GM12878 (cell line): ENCODE measurements at regions not wholly inside any gene's neighbourhood (a gene's known extent, or its start where the extent isn't known, plus 50 kb on each side); places are given as distances from the start of the nearest gene placed in this dataset.

ENCODE experiments used
- ATAC-seq: fragments of 200-7000 bp; cut with Tn5 transposase; 3 replicates; pipeline ENCODE4 v1.9.1; 2020; ENCODE audit warnings: mild to moderate bottlenecking, moderate library complexity
- BruUV-seq: library from RNA; stranded (reverse); fragments of 400-500 nt; replicated peaks from 2 replicates; lab custom pipeline; 2021; lab: Mats Ljungman, UMichigan
- CTCF ChIA-PET: fragments of 300-600 bp; sonication (Branson Sonifier 250); formaldehyde crosslinking; extraction: SDS; loops from one replicate; lab custom pipeline; 2021; ENCODE audit warnings: inconsistent platforms; lab: Yijun Ruan, JAX
- POLR2A ChIA-PET: fragments of 350-600 bp; formaldehyde crosslinking; extraction: SDS; loops from one replicate; lab custom pipeline; 2021; ENCODE audit warnings: inconsistent platforms; lab: Charles Lee
- RAD21 ChIA-PET: fragments of 300-600 bp; sonication (Branson Sonifier 250); formaldehyde crosslinking; loops from one replicate; lab custom pipeline; 2023; ENCODE audit warnings: antibody characterized with exemption; ENCODE audit not compliant: unreplicated experiment; lab: Charles Lee
- SMC1A ChIA-PET: fragments of 300-600 bp; sonication (Branson Sonifier 250); formaldehyde crosslinking; loops from one replicate; lab custom pipeline; 2023; ENCODE audit not compliant: unreplicated experiment, uncharacterized antibody; lab: Charles Lee
- DNase-seq: peaks from one replicate; pipeline ENCODE4 v3.0.0-alpha.2; 2011; ENCODE audit warnings: low read depth, low spot score
- FAIRE-seq: peaks from 3 replicates; lab custom pipeline; 2011; peaks lifted over from hg19 to GRCh38; lab: Jason Lieb, UNC
- H2AFZ ChIP-seq: 2 replicates; pipeline ENCODE4 v1.6.0; 2011; ENCODE audit warnings: low read depth, low read length, control low read depth; ENCODE audit not compliant: control insufficient read depth
- H3K27ac ChIP-seq: 2 replicates; pipeline ENCODE4 v1.5.1; 2011; ENCODE audit warnings: control low read depth; ENCODE audit not compliant: control insufficient read depth, insufficient read depth
- H3K27me3 ChIP-seq, 2 experiments: replicated peaks in 1 of 2; 2 replicates each; pipeline versions ENCODE4 v1.6.0 to v1.6.1; 2011; ENCODE audit warnings: low read length in 1 of 2; ENCODE audit not compliant: control insufficient read depth in 2 of 2, insufficient read depth in 2 of 2
- H3K36me3 ChIP-seq, 2 experiments: 2 replicates each; pipeline ENCODE4 v1.5.1; 2011; ENCODE audit warnings: low read length in 1 of 2; ENCODE audit not compliant: control insufficient read depth in 2 of 2, insufficient read depth in 2 of 2
- H3K4me1 ChIP-seq: 2 replicates; pipeline ENCODE4 v1.6.1; 2011; ENCODE audit warnings: mild to moderate bottlenecking, low read length, moderate library complexity, mixed read lengths; ENCODE audit not compliant: control insufficient read depth, insufficient read depth
- H3K4me2 ChIP-seq: 2 replicates; pipeline ENCODE4 v1.6.0; 2011; ENCODE audit warnings: control low read depth; ENCODE audit not compliant: control insufficient read depth, insufficient read depth
- H3K4me3 ChIP-seq: fragments of 200-600 bp; sonication (generic); 2 replicates; pipeline ENCODE4 v1.5.1; 2016
- H3K79me2 ChIP-seq: 2 replicates; pipeline ENCODE4 v1.6.0; 2011; ENCODE audit warnings: low read length; ENCODE audit not compliant: control insufficient read depth, insufficient read depth
- H3K9ac ChIP-seq: 2 replicates; pipeline ENCODE4 v1.8.0; 2011; ENCODE audit warnings: low read length, control low read depth, mixed read lengths; ENCODE audit not compliant: control insufficient read depth, insufficient read depth
- H3K9me3 ChIP-seq: replicated peaks from 3 replicates; pipeline ENCODE4 v1.5.1; 2011; ENCODE audit warnings: mild to moderate bottlenecking, low read length; ENCODE audit not compliant: control insufficient read depth, insufficient read depth
- H4K20me1 ChIP-seq: 2 replicates; pipeline ENCODE4 v1.6.0; 2011; ENCODE audit not compliant: control insufficient read depth, insufficient read depth
- BCL3 ChIP-seq: IDR thresholded peaks from 2 replicates; pipeline ENCODE4 v1.6.1; 2011; ENCODE audit warnings: borderline replicate concordance, low read depth, mild to moderate bottlenecking, moderate library complexity, low read length; ENCODE audit not compliant: insufficient read depth, poor library complexity, severe bottlenecking
- IKZF2 ChIP-seq, 2 experiments: fragments of 450-650 bp; IDR thresholded peaks; 2 replicates each; pipeline ENCODE4 v1.6.1; 2017; ENCODE audit warnings: mild to moderate bottlenecking in 2 of 2, moderate library complexity in 2 of 2
- IRF3 ChIP-seq: fragments of 450-650 bp; IDR thresholded peaks from 2 replicates; pipeline ENCODE4 v1.6.1; 2014; ENCODE audit warnings: mild to moderate bottlenecking
- MEF2B ChIP-seq: fragments of 450-650 bp; IDR thresholded peaks from 2 replicates; pipeline ENCODE4 v1.6.1; 2018; ENCODE audit warnings: mild to moderate bottlenecking, moderate library complexity; ENCODE audit not compliant: partially characterized antibody, poor library complexity, severe bottlenecking
- NR2C2 ChIP-seq: IDR thresholded peaks from 2 replicates; pipeline ENCODE4 v1.6.1; 2011; ENCODE audit warnings: borderline replicate concordance, low read depth; ENCODE audit not compliant: control insufficient read depth, insufficient read length
- NRF1 ChIP-seq: conservative IDR thresholded peaks from 2 replicates; pipeline ENCODE4 v1.6.1; 2011; ENCODE audit warnings: mild to moderate bottlenecking, low read depth, low read length, improper control_type of control experiment
- POLR2A ChIP-seq: IDR thresholded peaks from 2 replicates; pipeline ENCODE4 v1.6.1; 2011; ENCODE audit warnings: low read depth, mild to moderate bottlenecking, low read length
- SIX5 ChIP-seq: IDR thresholded peaks from 2 replicates; pipeline ENCODE4 v1.6.1; 2011; ENCODE audit warnings: mild to moderate bottlenecking, low read depth, low read length, moderate library complexity; ENCODE audit not compliant: severe bottlenecking
- WGBS: methylation state at CpG from one replicate; pipeline ENCODE4 v1.1.6; 2016; ENCODE audit warnings: low lambda C conversion rate; ENCODE audit not compliant: insufficient replicate concordance, insufficient coverage; ENCODE audit errors: missing lambda C conversion rate; 5-methylcytosine and 5-hydroxymethylcytosine counted together
- in situ Hi-C: fragments of 300-500 bp; cut with MboI; formaldehyde crosslinking; loops from 9 replicates; pipeline ENCODE4 v1.14.3; 2018; ENCODE audit warnings: mixed read lengths
- intact Hi-C: fragments of 100-400 bp; cut with micrococcal nuclease; formaldehyde crosslinking; loops from one replicate; pipeline ENCODE4 v1.14.2; 2022; ENCODE audit not compliant: unreplicated experiment

GRCh38 chr2:204389856-204390255, 155.4 kb upstream of the PARD3B start:
- no peak overlapping the region for H3K9ac ChIP-seq
- no peak for ATAC-seq
- H3K36me3 ChIP-seq: no peaks in the 10 kb centered on the region
- 4% methylated on average over 1 of the region's 1 CpG for WGBS
- intact Hi-C loops (no loop called here), in situ Hi-C loops (no loop called here)
- no peak for FAIRE-seq
- POLR2A ChIA-PET: no interaction called here
- no peaks in the 10 kb centered on the region for H3K4me1 ChIP-seq
- H2AFZ ChIP-seq: no peak overlapping the region
- H3K27me3 ChIP-seq: no peaks in the 10 kb centered on the region
- no peak overlapping the region for H3K27ac ChIP-seq
- H3K4me2 ChIP-seq: no peak overlapping the region
- CTCF ChIA-PET: no interaction called here
- no peak for DNase-seq
- no peaks in the 10 kb centered on the region for H3K9me3 ChIP-seq
- H4K20me1 ChIP-seq: no peaks in the 10 kb centered on the region
- TF ChIP-seq MEF2B (no peak), NR2C2 (no peak), SIX5 (no peak), IKZF2 (IDR thresholded peaks at IDR 0.05) (no peak), POLR2A (no peak), IRF3 (no peak), NRF1 (no peak), BCL3 (no peak)
- H3K79me2 ChIP-seq: no peaks in the 10 kb centered on the region
- no peak overlapping the region for H3K4me3 ChIP-seq
- BruUV-seq: no TSS peak
- SMC1A ChIA-PET: no interaction called here
- RAD21 ChIA-PET: no interaction called here
